ENCODE measurements at regions not wholly inside any gene's neighbourhood (a gene's known extent, or its start where the extent isn't known, plus 50 kb on each side); places are given as distances from the start of the nearest gene placed in this dataset.

DNA sequence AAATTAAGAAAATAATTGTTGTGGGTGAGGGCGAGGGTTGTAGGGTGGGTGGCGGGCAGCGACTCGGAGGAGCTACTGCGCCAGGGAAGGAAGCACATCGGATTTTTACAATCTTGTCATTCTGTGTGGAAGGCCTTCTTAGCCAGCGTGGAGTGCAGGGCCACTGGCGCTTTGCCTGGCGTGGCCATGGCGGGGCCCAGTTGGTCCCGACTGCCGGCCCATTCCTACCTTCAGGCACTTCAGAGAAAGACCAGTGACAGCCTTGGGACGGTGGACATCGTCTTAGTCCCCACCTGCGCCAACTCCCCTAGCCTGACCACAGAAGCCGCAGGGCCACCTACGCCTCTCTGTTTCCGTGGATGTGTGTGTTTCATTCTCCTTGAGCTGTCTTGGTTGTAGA lies 136.9 kb upstream of the NEGR1 start:
- no peak overlapping the region for H3K4me3 Mint-ChIP-seq
- Histone ChIP-seq H3F3A (replicated peaks; ENCODE audit: low read depth) (no peaks in the 10 kb centered on the region), H3K4me3 (no peak overlapping the region), H3K27ac (ENCODE audit: low read depth) (no peak overlapping the region), H3K4me2 (no peak overlapping the region), H3K9me2 (ENCODE audit: insufficient read depth) (no peaks in the 10 kb centered on the region), H3K79me2 (replicated peaks; ENCODE audit: insufficient read depth) (no peaks in the 10 kb centered on the region), H2AFZ (no peak overlapping the region), H4K20me1 (replicated peaks; ENCODE audit: insufficient read depth) (no peaks in the 10 kb centered on the region), H3K4me1 (ENCODE audit: insufficient read depth) (no peaks in the 10 kb centered on the region), H3K27me3 (ENCODE audit: insufficient read depth) (no peaks in the 10 kb centered on the region), H3K36me3 (ENCODE audit: insufficient read depth) (no peaks in the 10 kb centered on the region)
- no peaks in the 10 kb centered on the region for H3K27me3 Mint-ChIP-seq (ENCODE audit: insufficient read depth, low read depth, poor library complexity)
- ATAC-seq, result no peak
- no peaks in the 10 kb centered on the region for H3K36me3 Mint-ChIP-seq (ENCODE audit: low read depth)
- no peaks in the 10 kb centered on the region for H3K9me3 Mint-ChIP-seq
- no peaks in the 10 kb centered on the region for H3K4me1 Mint-ChIP-seq
- 0 out of 2 replicates have a peak overlapping the region, but pooled peaks have one; percentile 68 for H3K27ac Mint-ChIP-seq
- no peak for DNase-seq (ENCODE audit: low spot score)
- TF ChIP-seq STAT1 (IDR thresholded peaks at IDR 0.05; ENCODE audit: unreplicated experiment) (no peak), EZH2phosphoT487 (IDR thresholded peaks at IDR 0.05; ENCODE audit: unreplicated experiment) (no peak), ZNF331 (CRISPR knock-in tag; IDR thresholded peaks at IDR 0.05; ENCODE audit: low read depth) (no peak), EZH2 (IDR thresholded peaks at IDR 0.05; ENCODE audit: low read depth, unreplicated experiment) (no peak), CREB1 (CRISPR knock-in tag; IDR thresholded peaks at IDR 0.05; ENCODE audit: low read depth) (no peak), ZNF114 (CRISPR knock-in tag; IDR thresholded peaks at IDR 0.05) (no peak), NANOG (IDR thresholded peaks at IDR 0.05; ENCODE audit: borderline replicate concordance) (no peak), JUNB (IDR thresholded peaks at IDR 0.05; ENCODE audit: unreplicated experiment) (no peak), POLR2AphosphoS5 (IDR thresholded peaks at IDR 0.05; ENCODE audit: low read depth) (no peak)
- TF ChIP-seq, protein P1, sequence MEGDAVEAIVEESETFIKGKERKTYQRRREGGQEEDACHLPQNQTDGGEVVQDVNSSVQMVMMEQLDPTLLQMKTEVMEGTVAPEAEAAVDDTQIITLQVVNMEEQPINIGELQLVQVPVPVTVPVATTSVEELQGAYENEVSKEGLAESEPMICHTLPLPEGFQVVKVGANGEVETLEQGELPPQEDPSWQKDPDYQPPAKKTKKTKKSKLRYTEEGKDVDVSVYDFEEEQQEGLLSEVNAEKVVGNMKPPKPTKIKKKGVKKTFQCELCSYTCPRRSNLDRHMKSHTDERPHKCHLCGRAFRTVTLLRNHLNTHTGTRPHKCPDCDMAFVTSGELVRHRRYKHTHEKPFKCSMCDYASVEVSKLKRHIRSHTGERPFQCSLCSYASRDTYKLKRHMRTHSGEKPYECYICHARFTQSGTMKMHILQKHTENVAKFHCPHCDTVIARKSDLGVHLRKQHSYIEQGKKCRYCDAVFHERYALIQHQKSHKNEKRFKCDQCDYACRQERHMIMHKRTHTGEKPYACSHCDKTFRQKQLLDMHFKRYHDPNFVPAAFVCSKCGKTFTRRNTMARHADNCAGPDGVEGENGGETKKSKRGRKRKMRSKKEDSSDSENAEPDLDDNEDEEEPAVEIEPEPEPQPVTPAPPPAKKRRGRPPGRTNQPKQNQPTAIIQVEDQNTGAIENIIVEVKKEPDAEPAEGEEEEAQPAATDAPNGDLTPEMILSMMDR (conservative IDR thresholded peaks at IDR 0.05; ENCODE audit: low read depth in 2 of 2), result no peak
- TF ChIP-seq, protein P2, sequence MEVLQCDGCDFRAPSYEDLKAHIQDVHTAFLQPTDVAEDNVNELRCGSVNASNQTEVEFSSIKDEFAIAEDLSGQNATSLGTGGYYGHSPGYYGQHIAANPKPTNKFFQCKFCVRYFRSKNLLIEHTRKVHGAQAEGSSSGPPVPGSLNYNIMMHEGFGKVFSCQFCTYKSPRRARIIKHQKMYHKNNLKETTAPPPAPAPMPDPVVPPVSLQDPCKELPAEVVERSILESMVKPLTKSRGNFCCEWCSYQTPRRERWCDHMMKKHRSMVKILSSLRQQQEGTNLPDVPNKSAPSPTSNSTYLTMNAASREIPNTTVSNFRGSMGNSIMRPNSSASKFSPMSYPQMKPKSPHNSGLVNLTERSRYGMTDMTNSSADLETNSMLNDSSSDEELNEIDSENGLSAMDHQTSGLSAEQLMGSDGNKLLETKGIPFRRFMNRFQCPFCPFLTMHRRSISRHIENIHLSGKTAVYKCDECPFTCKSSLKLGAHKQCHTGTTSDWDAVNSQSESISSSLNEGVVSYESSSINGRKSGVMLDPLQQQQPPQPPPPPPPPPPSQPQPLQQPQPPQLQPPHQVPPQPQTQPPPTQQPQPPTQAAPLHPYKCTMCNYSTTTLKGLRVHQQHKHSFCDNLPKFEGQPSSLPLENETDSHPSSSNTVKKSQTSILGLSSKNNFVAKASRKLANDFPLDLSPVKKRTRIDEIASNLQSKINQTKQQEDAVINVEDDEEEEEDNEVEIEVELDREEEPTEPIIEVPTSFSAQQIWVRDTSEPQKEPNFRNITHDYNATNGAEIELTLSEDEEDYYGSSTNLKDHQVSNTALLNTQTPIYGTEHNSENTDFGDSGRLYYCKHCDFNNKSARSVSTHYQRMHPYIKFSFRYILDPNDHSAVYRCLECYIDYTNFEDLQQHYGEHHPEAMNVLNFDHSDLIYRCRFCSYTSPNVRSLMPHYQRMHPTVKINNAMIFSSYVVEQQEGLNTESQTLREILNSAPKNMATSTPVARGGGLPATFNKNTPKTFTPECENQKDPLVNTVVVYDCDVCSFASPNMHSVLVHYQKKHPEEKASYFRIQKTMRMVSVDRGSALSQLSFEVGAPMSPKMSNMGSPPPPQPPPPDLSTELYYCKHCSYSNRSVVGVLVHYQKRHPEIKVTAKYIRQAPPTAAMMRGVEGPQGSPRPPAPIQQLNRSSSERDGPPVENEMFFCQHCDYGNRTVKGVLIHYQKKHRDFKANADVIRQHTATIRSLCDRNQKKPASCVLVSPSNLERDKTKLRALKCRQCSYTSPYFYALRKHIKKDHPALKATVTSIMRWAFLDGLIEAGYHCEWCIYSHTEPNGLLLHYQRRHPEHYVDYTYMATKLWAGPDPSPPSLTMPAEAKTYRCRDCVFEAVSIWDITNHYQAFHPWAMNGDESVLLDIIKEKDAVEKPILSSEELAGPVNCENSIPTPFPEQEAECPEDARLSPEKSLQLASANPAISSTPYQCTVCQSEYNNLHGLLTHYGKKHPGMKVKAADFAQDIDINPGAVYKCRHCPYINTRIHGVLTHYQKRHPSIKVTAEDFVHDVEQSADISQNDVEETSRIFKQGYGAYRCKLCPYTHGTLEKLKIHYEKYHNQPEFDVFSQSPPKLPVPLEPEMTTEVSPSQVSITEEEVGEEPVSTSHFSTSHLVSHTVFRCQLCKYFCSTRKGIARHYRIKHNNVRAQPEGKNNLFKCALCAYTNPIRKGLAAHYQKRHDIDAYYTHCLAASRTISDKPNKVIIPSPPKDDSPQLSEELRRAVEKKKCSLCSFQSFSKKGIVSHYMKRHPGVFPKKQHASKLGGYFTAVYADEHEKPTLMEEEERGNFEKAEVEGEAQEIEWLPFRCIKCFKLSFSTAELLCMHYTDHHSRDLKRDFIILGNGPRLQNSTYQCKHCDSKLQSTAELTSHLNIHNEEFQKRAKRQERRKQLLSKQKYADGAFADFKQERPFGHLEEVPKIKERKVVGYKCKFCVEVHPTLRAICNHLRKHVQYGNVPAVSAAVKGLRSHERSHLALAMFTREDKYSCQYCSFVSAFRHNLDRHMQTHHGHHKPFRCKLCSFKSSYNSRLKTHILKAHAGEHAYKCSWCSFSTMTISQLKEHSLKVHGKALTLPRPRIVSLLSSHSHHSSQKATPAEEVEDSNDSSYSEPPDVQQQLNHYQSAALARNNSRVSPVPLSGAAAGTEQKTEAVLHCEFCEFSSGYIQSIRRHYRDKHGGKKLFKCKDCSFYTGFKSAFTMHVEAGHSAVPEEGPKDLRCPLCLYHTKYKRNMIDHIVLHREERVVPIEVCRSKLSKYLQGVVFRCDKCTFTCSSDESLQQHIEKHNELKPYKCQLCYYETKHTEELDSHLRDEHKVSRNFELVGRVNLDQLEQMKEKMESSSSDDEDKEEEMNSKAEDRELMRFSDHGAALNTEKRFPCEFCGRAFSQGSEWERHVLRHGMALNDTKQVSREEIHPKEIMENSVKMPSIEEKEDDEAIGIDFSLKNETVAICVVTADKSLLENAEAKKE (CRISPR knock-in tag; IDR thresholded peaks at IDR 0.05), result no peak
- TF ChIP-seq, protein P3, sequence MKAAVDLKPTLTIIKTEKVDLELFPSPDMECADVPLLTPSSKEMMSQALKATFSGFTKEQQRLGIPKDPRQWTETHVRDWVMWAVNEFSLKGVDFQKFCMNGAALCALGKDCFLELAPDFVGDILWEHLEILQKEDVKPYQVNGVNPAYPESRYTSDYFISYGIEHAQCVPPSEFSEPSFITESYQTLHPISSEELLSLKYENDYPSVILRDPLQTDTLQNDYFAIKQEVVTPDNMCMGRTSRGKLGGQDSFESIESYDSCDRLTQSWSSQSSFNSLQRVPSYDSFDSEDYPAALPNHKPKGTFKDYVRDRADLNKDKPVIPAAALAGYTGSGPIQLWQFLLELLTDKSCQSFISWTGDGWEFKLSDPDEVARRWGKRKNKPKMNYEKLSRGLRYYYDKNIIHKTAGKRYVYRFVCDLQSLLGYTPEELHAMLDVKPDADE (IDR thresholded peaks at IDR 0.05), result no peak
- TF ChIP-seq, protein P4, sequence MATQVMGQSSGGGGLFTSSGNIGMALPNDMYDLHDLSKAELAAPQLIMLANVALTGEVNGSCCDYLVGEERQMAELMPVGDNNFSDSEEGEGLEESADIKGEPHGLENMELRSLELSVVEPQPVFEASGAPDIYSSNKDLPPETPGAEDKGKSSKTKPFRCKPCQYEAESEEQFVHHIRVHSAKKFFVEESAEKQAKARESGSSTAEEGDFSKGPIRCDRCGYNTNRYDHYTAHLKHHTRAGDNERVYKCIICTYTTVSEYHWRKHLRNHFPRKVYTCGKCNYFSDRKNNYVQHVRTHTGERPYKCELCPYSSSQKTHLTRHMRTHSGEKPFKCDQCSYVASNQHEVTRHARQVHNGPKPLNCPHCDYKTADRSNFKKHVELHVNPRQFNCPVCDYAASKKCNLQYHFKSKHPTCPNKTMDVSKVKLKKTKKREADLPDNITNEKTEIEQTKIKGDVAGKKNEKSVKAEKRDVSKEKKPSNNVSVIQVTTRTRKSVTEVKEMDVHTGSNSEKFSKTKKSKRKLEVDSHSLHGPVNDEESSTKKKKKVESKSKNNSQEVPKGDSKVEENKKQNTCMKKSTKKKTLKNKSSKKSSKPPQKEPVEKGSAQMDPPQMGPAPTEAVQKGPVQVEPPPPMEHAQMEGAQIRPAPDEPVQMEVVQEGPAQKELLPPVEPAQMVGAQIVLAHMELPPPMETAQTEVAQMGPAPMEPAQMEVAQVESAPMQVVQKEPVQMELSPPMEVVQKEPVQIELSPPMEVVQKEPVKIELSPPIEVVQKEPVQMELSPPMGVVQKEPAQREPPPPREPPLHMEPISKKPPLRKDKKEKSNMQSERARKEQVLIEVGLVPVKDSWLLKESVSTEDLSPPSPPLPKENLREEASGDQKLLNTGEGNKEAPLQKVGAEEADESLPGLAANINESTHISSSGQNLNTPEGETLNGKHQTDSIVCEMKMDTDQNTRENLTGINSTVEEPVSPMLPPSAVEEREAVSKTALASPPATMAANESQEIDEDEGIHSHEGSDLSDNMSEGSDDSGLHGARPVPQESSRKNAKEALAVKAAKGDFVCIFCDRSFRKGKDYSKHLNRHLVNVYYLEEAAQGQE (IDR thresholded peaks at IDR 0.05; ENCODE audit: unreplicated experiment), result no peak

All from GM23338 (cell line).